GM12874 (cell line): ENCODE measurements at regions not wholly inside any gene's neighbourhood (a gene's known extent, or its start where the extent isn't known, plus 50 kb on each side); places are given as distances from the start of the nearest gene placed in this dataset.

Experiments
- TF ChIP-seq, protein P1 (sequence below): IDR thresholded peaks from 2 replicates; pipeline ENCODE4 v1.5.1; 2011; ENCODE audit warnings: low read depth, mild to moderate bottlenecking, control low read depth, low read length, moderate library complexity; ENCODE audit not compliant: insufficient read depth

GRCh38 chr1:195326325-195326724 lies 1281.9 kb downstream of the KCNT2 start:
- TF ChIP-seq, protein P1, sequence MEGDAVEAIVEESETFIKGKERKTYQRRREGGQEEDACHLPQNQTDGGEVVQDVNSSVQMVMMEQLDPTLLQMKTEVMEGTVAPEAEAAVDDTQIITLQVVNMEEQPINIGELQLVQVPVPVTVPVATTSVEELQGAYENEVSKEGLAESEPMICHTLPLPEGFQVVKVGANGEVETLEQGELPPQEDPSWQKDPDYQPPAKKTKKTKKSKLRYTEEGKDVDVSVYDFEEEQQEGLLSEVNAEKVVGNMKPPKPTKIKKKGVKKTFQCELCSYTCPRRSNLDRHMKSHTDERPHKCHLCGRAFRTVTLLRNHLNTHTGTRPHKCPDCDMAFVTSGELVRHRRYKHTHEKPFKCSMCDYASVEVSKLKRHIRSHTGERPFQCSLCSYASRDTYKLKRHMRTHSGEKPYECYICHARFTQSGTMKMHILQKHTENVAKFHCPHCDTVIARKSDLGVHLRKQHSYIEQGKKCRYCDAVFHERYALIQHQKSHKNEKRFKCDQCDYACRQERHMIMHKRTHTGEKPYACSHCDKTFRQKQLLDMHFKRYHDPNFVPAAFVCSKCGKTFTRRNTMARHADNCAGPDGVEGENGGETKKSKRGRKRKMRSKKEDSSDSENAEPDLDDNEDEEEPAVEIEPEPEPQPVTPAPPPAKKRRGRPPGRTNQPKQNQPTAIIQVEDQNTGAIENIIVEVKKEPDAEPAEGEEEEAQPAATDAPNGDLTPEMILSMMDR, result no peak

DNA sequence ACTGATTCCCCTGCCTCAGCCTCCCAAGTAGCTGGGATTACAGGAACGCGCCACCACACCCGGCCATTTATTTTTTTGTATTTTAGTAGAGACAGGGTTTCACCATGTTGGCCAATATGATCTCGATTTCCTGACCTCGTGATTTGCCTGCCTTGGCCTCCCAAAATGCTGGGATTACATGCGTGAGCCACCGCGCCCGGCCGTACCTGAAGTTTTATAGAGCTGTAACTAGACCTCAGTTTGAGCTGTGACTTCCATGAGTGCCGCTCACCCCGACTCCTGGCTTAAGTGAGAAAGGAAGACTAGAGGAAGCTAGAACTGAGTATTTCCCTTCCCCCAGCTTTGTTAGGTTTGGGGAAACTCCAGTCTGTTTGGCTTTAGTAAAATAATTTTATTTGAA lies 1283.1 kb downstream of the KCNT2 start:
- TF ChIP-seq, protein P1, result no peak

DNA sequence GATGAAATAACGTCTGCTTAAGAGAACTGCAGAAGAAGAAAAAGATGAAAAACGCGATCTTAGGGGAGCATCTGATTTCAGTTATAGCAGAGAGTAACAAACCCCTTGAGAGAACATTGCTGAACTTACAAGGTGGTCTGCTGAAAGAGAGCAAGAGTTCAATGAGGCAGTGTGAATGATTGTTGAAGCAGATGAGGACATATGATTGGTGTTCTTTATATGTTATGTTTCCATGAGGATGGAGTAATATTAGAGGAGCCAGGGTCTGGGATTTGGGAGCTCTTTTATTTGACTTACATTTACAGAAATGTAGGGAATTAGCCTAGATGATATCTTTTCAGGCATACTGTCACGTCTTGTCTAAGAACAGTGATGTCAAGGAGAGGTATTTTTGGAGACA lies 1302.0 kb downstream of the KCNT2 start:
- TF ChIP-seq, protein P1, result no peak

DNA sequence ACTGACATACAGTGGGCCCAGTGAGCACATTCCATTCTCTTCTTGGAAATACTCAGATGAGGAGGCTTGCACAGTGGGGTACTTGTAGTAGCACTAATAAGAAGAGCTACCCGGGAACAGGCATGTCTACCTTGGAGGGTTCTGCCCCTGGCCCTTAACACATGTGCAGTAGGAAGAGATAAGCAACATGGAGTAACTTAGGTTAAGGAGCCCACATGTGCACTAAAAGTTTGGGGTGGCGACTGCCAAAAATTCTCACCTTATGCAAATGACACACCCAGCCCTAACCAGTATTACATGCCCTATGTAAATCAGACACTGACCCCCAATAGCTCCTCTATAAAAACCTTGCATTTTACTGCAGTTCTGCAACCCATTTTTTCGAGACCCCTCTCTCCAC lies 1313.3 kb downstream of the KCNT2 start:
- TF ChIP-seq, protein P1, result no peak

- TF ChIP-seq, protein P1, result no peak
These were observed 1329.6 kb downstream of the KCNT2 start for GRCh38 chr1:195278644-195279043.

DNA sequence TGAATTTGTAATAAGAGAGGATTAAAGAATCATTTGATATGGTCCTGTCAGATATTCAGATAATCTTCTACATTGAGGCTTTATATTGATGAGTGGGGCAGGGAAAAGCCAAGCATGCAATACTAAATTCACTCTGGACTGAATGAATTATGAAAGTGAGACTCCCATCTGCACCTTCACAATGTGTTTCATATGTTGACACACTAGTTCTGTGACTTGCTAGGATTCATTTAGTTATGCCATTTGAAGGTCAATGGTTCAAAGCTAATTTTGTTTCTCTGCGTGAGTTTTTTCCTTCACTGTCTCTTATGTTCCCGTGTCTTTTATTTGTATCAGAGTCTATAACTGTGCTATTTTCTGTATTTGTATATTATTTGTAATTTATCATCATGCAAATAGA lies 1332.5 kb downstream of the KCNT2 start:
- TF ChIP-seq, protein P1, result no peak

GRCh38 chr1:195251900-195252299 lies 1356.3 kb downstream of the KCNT2 start:
- TF ChIP-seq, protein P1, result no peak

DNA sequence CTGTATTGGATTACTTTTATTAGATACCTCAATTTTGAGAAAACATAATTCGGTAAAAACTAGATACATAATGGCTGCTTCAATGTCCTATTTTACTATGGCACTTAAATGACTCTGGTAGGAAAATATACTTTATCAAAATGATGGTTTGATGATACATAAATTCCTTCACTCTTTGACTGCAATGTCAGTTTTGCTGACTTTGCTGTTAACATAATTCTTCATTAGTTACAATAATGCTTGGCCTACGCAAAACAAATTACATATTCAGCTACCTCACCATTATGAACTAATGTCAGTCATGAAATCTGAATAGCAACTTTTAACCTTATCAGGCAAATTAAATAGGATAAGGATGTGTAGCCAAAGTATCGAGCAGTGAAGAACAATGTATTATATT lies 1364.7 kb downstream of the KCNT2 start:
- TF ChIP-seq, protein P1, result no peak
